Esophagus squamous epithelium (tissue), 5 donors: ENCODE measurements at regions not wholly inside any gene's neighbourhood (a gene's known extent, or its start where the extent isn't known, plus 50 kb on each side); places are given as distances from the start of the nearest gene placed in this dataset.
A peak's percentile ranks its signal among the peaks of the same experiment; 100 is the strongest.

Experiments used
- DNase-seq: peaks from one replicate; lab custom pipeline; 2025; lab: John Stamatoyannopoulos, UW
- H3K27ac ChIP-seq, 4 donors: fragments of 200-600 bp; sonication (generic); one replicate each; pipeline ENCODE4 v1.5.1; 2016 to 2019; ENCODE audit warnings: mild to moderate bottlenecking in 1 of 4
- H3K27me3 ChIP-seq, 4 donors: fragments of 200-600 bp; sonication (generic); 1 replicate in 3 of 4; 2 replicates in 1 of 4; pipeline versions ENCODE4 v1.5.1 to v1.6.0; 2017 to 2021; ENCODE audit warnings: antibody characterized with exemption in 1 of 4
- H3K36me3 ChIP-seq, 3 donors: fragments of 200-600 bp; sonication (generic); one replicate each; pipeline ENCODE4 v1.5.1; 2016 to 2019
- H3K4me1 ChIP-seq, 3 donors: fragments of 200-600 bp; sonication (generic); one replicate each; pipeline ENCODE4 v1.5.1; 2017 to 2019
- H3K4me3 ChIP-seq, 4 donors: fragments of 200-600 bp; sonication (generic); 1 replicate in 3 of 4; 2 replicates in 1 of 4; pipeline ENCODE4 v1.5.1; 2016 to 2019; ENCODE audit warnings: mild to moderate bottlenecking in 2 of 4, moderate library complexity in 1 of 4
- H3K9me3 ChIP-seq, 3 donors: fragments of 200-600 bp; sonication (generic); one replicate each; pipeline ENCODE4 v1.5.1; 2016 to 2019
- CTCF ChIP-seq, 6 experiments: fragments of 450-650 bp in 4 of 6; fragments of 200-600 bp in 2 of 6; sonication (generic) in 2 of 6; IDR thresholded peaks; one replicate each; pipeline ENCODE4 v1.5.1; 2016 to 2019; ENCODE audit warnings: antibody characterized with exemption in 6 of 6, mild to moderate bottlenecking in 4 of 6, moderate library complexity in 4 of 6
- POLR2A ChIP-seq, 4 donors: fragments of 450-650 bp; IDR thresholded peaks; one replicate each; pipeline ENCODE4 v1.6.1; 2017; ENCODE audit warnings: antibody characterized with exemption in 4 of 4, mild to moderate bottlenecking in 4 of 4, moderate library complexity in 3 of 4
- WGBS, 2 donors: methylation state at CpG; one replicate each; pipeline ENCODE4 v1.1.5; 2018; 5-methylcytosine and 5-hydroxymethylcytosine counted together
- intact Hi-C: fragments of 100-400 bp; cut with DNase I; formaldehyde crosslinking; loops from one replicate; pipeline ENCODE4 v1.15.0; 2022
- donor health status: DM: yes; HTN: yes; CAD: no.

GRCh38 chr3:18143258-18143780, 281.8 kb downstream of the SATB1 start:
- Histone ChIP-seq H3K36me3 (no peaks in the 10 kb centered on the region), H3K4me3 (no peak overlapping the region), H3K9me3 (no peaks in the 10 kb centered on the region), H3K4me1 (no peaks in the 10 kb centered on the region), H3K27ac (no peak overlapping the region), H3K27me3 (no peaks in the 10 kb centered on the region)
- 67 to 81% methylated on average over 6 of the region's 6 CpGs for WGBS, 2 donors
- TF ChIP-seq POLR2A (IDR thresholded peaks at IDR 0.05): no peak
- no peak for TF ChIP-seq CTCF (IDR thresholded peaks at IDR 0.05)
- DNase-seq: no peak
- intact Hi-C loops: no loop called here

GRCh38 chr3:18137958-18138357, 287.2 kb downstream of the SATB1 start:
- H3K27ac ChIP-seq: no peak overlapping the region
- 88 to 89% methylated on average over 2 of the region's 2 CpGs for WGBS, 2 donors
- H3K9me3 ChIP-seq: no peaks in the 10 kb centered on the region
- TF ChIP-seq POLR2A (IDR thresholded peaks at IDR 0.05) (no peak), CTCF (IDR thresholded peaks at IDR 0.05) (no peak)
- intact Hi-C loops: no loop called here
- no peak for DNase-seq
- no peaks in the 10 kb centered on the region for H3K36me3 ChIP-seq
- peaks cover 0 to 16% (median 7%) of the 10 kb centered on the region in 3 donors for H3K4me1 ChIP-seq
- no peaks in the 10 kb centered on the region for H3K27me3 ChIP-seq
- no peak overlapping the region for H3K4me3 ChIP-seq

GRCh38 chr3:18135060-18135814, 289.9 kb downstream of the SATB1 start:
- Histone ChIP-seq H3K9me3 (no peaks in the 10 kb centered on the region), H3K27ac (peak overlapping the region in 2 of 4 donors; percentile 39 to 61), H3K27me3 (no peaks in the 10 kb centered on the region), H3K4me1 (peaks cover 0 to 16% (median 7%) of the 10 kb centered on the region in 3 donors), H3K36me3 (no peaks in the 10 kb centered on the region), H3K4me3 (no peak overlapping the region)
- 59 to 66% methylated on average over 7 of the region's 7 CpGs for WGBS, 2 donors
- intact Hi-C loops: no loop called here
- no peak for DNase-seq
- TF ChIP-seq POLR2A (IDR thresholded peaks at IDR 0.05) (no peak), CTCF (IDR thresholded peaks at IDR 0.05) (no peak)

GRCh38 chr3:18134386-18135059, 290.6 kb downstream of the SATB1 start:
- Histone ChIP-seq H3K27me3 (no peaks in the 10 kb centered on the region), H3K4me1 (peaks cover 0 to 16% (median 7%) of the 10 kb centered on the region in 3 donors), H3K9me3 (no peaks in the 10 kb centered on the region), H3K27ac (peak overlapping the region in 2 of 4 donors; percentile 39 to 61), H3K36me3 (no peaks in the 10 kb centered on the region), H3K4me3 (no peak overlapping the region)
- 38 to 40% methylated on average over 2 of the region's 2 CpGs for WGBS, 2 donors
- TF ChIP-seq POLR2A (IDR thresholded peaks at IDR 0.05) (no peak), CTCF (IDR thresholded peaks at IDR 0.05) (no peak)
- no peak for DNase-seq
- intact Hi-C loops: no loop called here

- TF ChIP-seq POLR2A (IDR thresholded peaks at IDR 0.05) (no peak), CTCF (IDR thresholded peaks at IDR 0.05) (no peak)
- intact Hi-C loops: no loop called here
- H3K4me1 ChIP-seq: peaks cover 0 to 16% (median 7%) of the 10 kb centered on the region in 3 donors
- DNase-seq: no peak
- no peak overlapping the region for H3K4me3 ChIP-seq
- H3K27ac ChIP-seq: no peak overlapping the region
- H3K9me3 ChIP-seq: no peaks in the 10 kb centered on the region
- no peaks in the 10 kb centered on the region for H3K27me3 ChIP-seq
- no peaks in the 10 kb centered on the region for H3K36me3 ChIP-seq
Measured at GRCh38 chr3:18132991-18133390, 292.1 kb downstream of the SATB1 start.
